A673 (cell line): ENCODE measurements at regions not wholly inside any gene's neighbourhood (a gene's known extent, or its start where the extent isn't known, plus 50 kb on each side); places are given as distances from the start of the nearest gene placed in this dataset.

Source experiments
- BruUV-seq: library from RNA; stranded (reverse); fragments of 400-500 nt; replicated peaks from 2 replicates; lab custom pipeline; 2021; lab: Mats Ljungman, UMichigan
- CTCF ChIA-PET: fragments of 300-600 bp; sonication (Branson Sonifier 250); formaldehyde crosslinking; loops from one replicate; lab custom pipeline; 2022; ENCODE audit warnings: antibody characterized with exemption; lab: Charles Lee
- POLR2A ChIA-PET: fragments of 300-600 bp; sonication (Branson Sonifier 250); formaldehyde crosslinking; loops from one replicate; lab custom pipeline; 2022; ENCODE audit warnings: antibody characterized with exemption; ENCODE audit not compliant: low non-redundant PET; lab: Charles Lee
- DNase-seq: peaks from one replicate; pipeline ENCODE4 v3.0.0-alpha.2; 2015; ENCODE audit warnings: low spot score
- H3K27ac ChIP-seq: fragments of 200-600 bp; sonication (generic); 2 replicates; pipeline ENCODE4 v1.5.1; 2016; ENCODE audit warnings: mixed run types, low read depth, mild to moderate bottlenecking, mixed read lengths, antibody characterized with exemption, low read length; ENCODE audit not compliant: poor library complexity, severe bottlenecking
- H3K27me3 ChIP-seq: fragments of 200-600 bp; sonication (generic); replicated peaks from 2 replicates; pipeline ENCODE4 v1.6.1; 2017; ENCODE audit warnings: mixed run types, low read depth, mild to moderate bottlenecking, mixed read lengths, antibody characterized with exemption, low read length; ENCODE audit not compliant: insufficient read depth, poor library complexity
- H3K36me3 ChIP-seq: fragments of 200-600 bp; sonication (generic); 2 replicates; pipeline ENCODE4 v1.6.1; 2016; ENCODE audit warnings: mixed run types, mild to moderate bottlenecking, mixed read lengths, antibody characterized with exemption, low read length; ENCODE audit not compliant: insufficient read depth, poor library complexity, severe bottlenecking
- H3K4me1 ChIP-seq: fragments of 200-600 bp; sonication (generic); 2 replicates; pipeline ENCODE4 v1.6.1; 2017; ENCODE audit warnings: mixed run types, mild to moderate bottlenecking, mixed read lengths, antibody characterized with exemption, low read length; ENCODE audit not compliant: insufficient read depth, poor library complexity, severe bottlenecking
- H3K4me3 ChIP-seq: fragments of 200-600 bp; sonication (generic); 2 replicates; pipeline ENCODE4 v1.5.1; 2016; ENCODE audit warnings: low read depth, mixed run types, mild to moderate bottlenecking, mixed read lengths, low read length; ENCODE audit not compliant: poor library complexity, severe bottlenecking
- H3K9me3 ChIP-seq: fragments of 200-600 bp; sonication (generic); 2 replicates; pipeline ENCODE4 v1.6.1; 2016; ENCODE audit warnings: mixed run types, low read depth, mild to moderate bottlenecking, mixed read lengths, antibody characterized with exemption, low read length; ENCODE audit not compliant: poor library complexity, severe bottlenecking
- CTCF ChIP-seq: fragments of 300-800, 200-600 bp; sonication (generic); conservative IDR thresholded peaks from 2 replicates; pipeline ENCODE4 v1.5.1; 2017; ENCODE audit warnings: low read depth, mild to moderate bottlenecking, antibody characterized with exemption, low read length, moderate library complexity, mixed read lengths
- EZH2 ChIP-seq: fragments of 200-600 bp; sonication (generic); IDR thresholded peaks from 2 replicates; pipeline ENCODE4 v1.6.1; 2017; ENCODE audit warnings: borderline replicate concordance, low read depth, mild to moderate bottlenecking, mixed read lengths, antibody characterized with exemption, low read length; ENCODE audit not compliant: poor library complexity, severe bottlenecking
- intact Hi-C: fragments of 100-400 bp; cut with micrococcal nuclease; formaldehyde crosslinking; loops from one replicate; pipeline ENCODE4 v1.10.0; 2022; ENCODE audit not compliant: unreplicated experiment

- no TSS peak for BruUV-seq
- H3K4me3 ChIP-seq, result no peak overlapping the region
- ChIA-PET POLR2A (no interaction called here), CTCF (no interaction called here)
- no peak overlapping the region for H3K27ac ChIP-seq
- intact Hi-C loops, result no loop called here
- peaks cover 91% of the 10 kb centered on the region for H3K27me3 ChIP-seq
- H3K9me3 ChIP-seq, result no peaks in the 10 kb centered on the region
- H3K36me3 ChIP-seq, result no peaks in the 10 kb centered on the region
- no peak for DNase-seq
- TF ChIP-seq EZH2 (no peak), CTCF (no peak)
- no peaks in the 10 kb centered on the region for H3K4me1 ChIP-seq
These were observed 51.7 kb upstream of the CAPN7 start for GRCh38 chr3:15154326-15154725.

GRCh38 chr3:15155840-15156360 lies 50.1 kb upstream of the CAPN7 start:
- no peak overlapping the region for H3K4me3 ChIP-seq
- intact Hi-C loops, result no loop called here
- no peaks in the 10 kb centered on the region for H3K4me1 ChIP-seq
- no peaks in the 10 kb centered on the region for H3K9me3 ChIP-seq
- H3K27ac ChIP-seq, result no peak overlapping the region
- ChIA-PET CTCF (no interaction called here), POLR2A (no interaction called here)
- TF ChIP-seq CTCF (no peak), EZH2 (no peak)
- no TSS peak for BruUV-seq
- DNase-seq, result no peak
- peaks cover 82% of the 10 kb centered on the region for H3K27me3 ChIP-seq
- H3K36me3 ChIP-seq, result no peaks in the 10 kb centered on the region
